ENCODE measurements at regions not wholly inside any gene's neighbourhood (a gene's known extent, or its start where the extent isn't known, plus 50 kb on each side); places are given as distances from the start of the nearest gene placed in this dataset.

GRCh38 chr6:22189946-22190345 lies 106.9 kb downstream of the PRL start:
- POLR2A ChIA-PET: no interaction called here
- TF ChIP-seq CTCF (IDR thresholded peaks at IDR 0.05; ENCODE audit: low read depth, low read length): no peak
- Histone ChIP-seq H3K27me3 (ENCODE audit: control insufficient read depth, insufficient read depth, low read length) (no peaks in the 10 kb centered on the region), H3K27ac (ENCODE audit: low read depth, low read length) (no peak overlapping the region), H3K9me3 (ENCODE audit: control insufficient read depth, insufficient read depth, low read length) (no peaks in the 10 kb centered on the region), H3K4me3 (ENCODE audit: low read depth, low read length) (no peak overlapping the region)
- CTCF ChIA-PET: no interaction called here
- DNase-seq (ENCODE audit: low read depth, low spot score): no peak

DNA sequence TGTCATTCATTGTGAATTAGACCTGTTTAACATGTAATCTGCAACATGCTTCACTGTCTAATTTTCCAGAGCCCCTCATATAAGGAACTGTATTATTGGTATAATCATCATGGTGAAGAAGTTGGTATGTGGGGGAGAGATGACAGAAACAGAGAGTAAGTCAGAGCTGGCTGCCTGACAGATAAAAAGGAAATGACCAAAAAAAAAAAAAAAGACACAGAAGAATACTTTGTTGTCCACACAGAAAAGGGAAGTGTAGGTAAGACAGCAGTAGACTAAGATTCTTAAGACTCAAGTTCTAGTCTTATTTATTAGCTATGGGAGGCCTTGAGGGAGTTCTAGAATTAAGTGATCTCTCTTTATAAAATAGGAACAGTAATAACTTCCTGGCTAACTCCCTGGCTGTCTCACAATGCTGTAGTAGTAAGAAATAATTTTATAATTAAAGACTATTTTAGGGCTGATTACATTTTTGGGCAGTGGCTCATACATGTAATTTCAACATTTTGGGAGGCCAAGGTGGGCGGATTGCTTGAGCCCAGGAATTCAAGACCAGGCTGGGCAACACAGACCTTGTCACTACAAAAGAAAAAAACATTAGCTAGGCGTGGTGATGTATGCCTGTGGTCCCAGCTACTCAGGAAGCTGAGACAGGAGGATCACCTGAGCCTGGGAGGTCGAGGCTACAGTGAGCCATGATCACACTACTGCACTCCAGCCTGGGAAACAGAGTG lies 102.5 kb downstream of the PRL start:
- no peaks in the 10 kb centered on the region for H3K27me3 ChIP-seq (ENCODE audit: control insufficient read depth, insufficient read depth, low read length)
- no peak overlapping the region for H3K27ac ChIP-seq (ENCODE audit: low read depth, low read length)
- no peak overlapping the region for H3K4me3 ChIP-seq (ENCODE audit: low read depth, low read length)
- DNase-seq (ENCODE audit: low read depth, low spot score): peak; percentile 48
- CTCF ChIA-PET: interaction anchor here (0.6 to 1.0 kb wide), 2 partner anchors 339 to 543 kb away, joined by 3 read pairs; no protein-coding TSS in a partner anchor
- POLR2A ChIA-PET: interaction anchor here (0.6 to 0.8 kb wide), 2 partner anchors 43 to 1272 kb away, joined by 3 to 4 read pairs; no protein-coding TSS in a partner anchor
- TF ChIP-seq CTCF (IDR thresholded peaks at IDR 0.05; ENCODE audit: low read depth, low read length): no peak
- no peaks in the 10 kb centered on the region for H3K9me3 ChIP-seq (ENCODE audit: control insufficient read depth, insufficient read depth, low read length)

- Histone ChIP-seq H3K27ac (ENCODE audit: low read depth, low read length) (no peak overlapping the region), H3K9me3 (ENCODE audit: control insufficient read depth, insufficient read depth, low read length) (no peaks in the 10 kb centered on the region), H3K27me3 (ENCODE audit: control insufficient read depth, insufficient read depth, low read length) (no peaks in the 10 kb centered on the region), H3K4me3 (ENCODE audit: low read depth, low read length) (no peak overlapping the region)
- POLR2A ChIA-PET: no interaction called here
- no peak for TF ChIP-seq CTCF (IDR thresholded peaks at IDR 0.05; ENCODE audit: low read depth, low read length)
- CTCF ChIA-PET: interaction anchor here (0.7 kb wide), 1 partner anchor 50 kb away, joined by 4 read pairs; no protein-coding TSS in a partner anchor
- DNase-seq (ENCODE audit: low read depth, low spot score): no peak
Observed at GRCh38 chr6:22199771-22200170, 97.1 kb downstream of the PRL start.

GRCh38 chr6:22204153-22204552 lies 92.7 kb downstream of the PRL start:
- no peak for DNase-seq (ENCODE audit: low read depth, low spot score)
- no peaks in the 10 kb centered on the region for H3K27me3 ChIP-seq (ENCODE audit: control insufficient read depth, insufficient read depth, low read length)
- H3K9me3 ChIP-seq (ENCODE audit: control insufficient read depth, insufficient read depth, low read length): no peaks in the 10 kb centered on the region
- H3K27ac ChIP-seq (ENCODE audit: low read depth, low read length): no peak overlapping the region
- no peak for TF ChIP-seq CTCF (IDR thresholded peaks at IDR 0.05; ENCODE audit: low read depth, low read length)
- CTCF ChIA-PET: no interaction called here
- H3K4me3 ChIP-seq (ENCODE audit: low read depth, low read length): no peak overlapping the region
- POLR2A ChIA-PET: no interaction called here

- Histone ChIP-seq H3K4me3 (ENCODE audit: low read depth, low read length) (no peak overlapping the region), H3K27me3 (ENCODE audit: control insufficient read depth, insufficient read depth, low read length) (no peaks in the 10 kb centered on the region), H3K27ac (ENCODE audit: low read depth, low read length) (no peak overlapping the region), H3K9me3 (ENCODE audit: control insufficient read depth, insufficient read depth, low read length) (no peaks in the 10 kb centered on the region)
- TF ChIP-seq CTCF (IDR thresholded peaks at IDR 0.05; ENCODE audit: low read depth, low read length): no peak
- ChIA-PET CTCF (no interaction called here), POLR2A (no interaction called here)
- DNase-seq (ENCODE audit: low read depth, low spot score): no peak
Observed at GRCh38 chr6:22205266-22205665, 91.6 kb downstream of the PRL start.

Measured in AG04450 (cell line).